ENCODE measurements at regions not wholly inside any gene's neighbourhood (a gene's known extent, or its start where the extent isn't known, plus 50 kb on each side); places are given as distances from the start of the nearest gene placed in this dataset.

- intact Hi-C loops (cut with DNase I) = no loop called here
- no peaks in the 10 kb centered on the region for H3K27me3 ChIP-seq
- H3K27ac ChIP-seq = no peak overlapping the region
- no peak overlapping the region for H3K4me3 ChIP-seq
- no peaks in the 10 kb centered on the region for H3K9me3 ChIP-seq
- no peaks in the 10 kb centered on the region for H3K4me1 ChIP-seq
- no peaks in the 10 kb centered on the region for H3K36me3 ChIP-seq
- WGBS, 2 donors = 24 to 27% methylated on average over 2 of the region's 2 CpGs
- no peak for TF ChIP-seq POLR2A (IDR thresholded peaks at IDR 0.05)
- TF ChIP-seq, protein P1, sequence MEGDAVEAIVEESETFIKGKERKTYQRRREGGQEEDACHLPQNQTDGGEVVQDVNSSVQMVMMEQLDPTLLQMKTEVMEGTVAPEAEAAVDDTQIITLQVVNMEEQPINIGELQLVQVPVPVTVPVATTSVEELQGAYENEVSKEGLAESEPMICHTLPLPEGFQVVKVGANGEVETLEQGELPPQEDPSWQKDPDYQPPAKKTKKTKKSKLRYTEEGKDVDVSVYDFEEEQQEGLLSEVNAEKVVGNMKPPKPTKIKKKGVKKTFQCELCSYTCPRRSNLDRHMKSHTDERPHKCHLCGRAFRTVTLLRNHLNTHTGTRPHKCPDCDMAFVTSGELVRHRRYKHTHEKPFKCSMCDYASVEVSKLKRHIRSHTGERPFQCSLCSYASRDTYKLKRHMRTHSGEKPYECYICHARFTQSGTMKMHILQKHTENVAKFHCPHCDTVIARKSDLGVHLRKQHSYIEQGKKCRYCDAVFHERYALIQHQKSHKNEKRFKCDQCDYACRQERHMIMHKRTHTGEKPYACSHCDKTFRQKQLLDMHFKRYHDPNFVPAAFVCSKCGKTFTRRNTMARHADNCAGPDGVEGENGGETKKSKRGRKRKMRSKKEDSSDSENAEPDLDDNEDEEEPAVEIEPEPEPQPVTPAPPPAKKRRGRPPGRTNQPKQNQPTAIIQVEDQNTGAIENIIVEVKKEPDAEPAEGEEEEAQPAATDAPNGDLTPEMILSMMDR (IDR thresholded peaks at IDR 0.05) = no peak
- DNase-seq = no peak
These were observed 351.8 kb downstream of the ZIC1 start for GRCh38 chr3:147760941-147761340.

DNA sequence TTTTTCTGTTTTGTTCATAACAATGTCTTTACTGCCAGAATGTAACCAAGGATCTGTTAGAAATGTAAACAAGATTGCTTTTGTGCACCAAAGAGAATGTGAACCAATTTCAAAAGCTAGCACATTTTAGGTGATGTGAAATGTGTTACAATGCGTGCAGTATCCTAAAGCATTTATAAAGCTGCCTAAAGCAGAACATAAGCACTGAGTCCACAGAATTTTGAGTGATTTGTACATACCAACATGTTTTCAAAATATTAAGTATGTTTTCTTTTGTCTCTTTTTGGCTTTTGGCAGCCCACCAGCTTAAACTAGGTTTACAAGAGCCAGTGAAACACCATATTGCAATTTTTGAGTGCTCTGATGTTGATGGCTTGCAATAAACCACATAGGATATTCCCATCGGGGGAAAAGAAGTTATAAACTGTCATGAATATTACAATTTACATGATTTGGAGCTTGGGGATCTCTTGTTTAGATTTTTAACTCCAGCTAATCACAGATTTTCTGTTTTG is 364.0 kb downstream of the ZIC1 start:
- Histone ChIP-seq H3K4me1 (no peaks in the 10 kb centered on the region), H3K4me3 (no peak overlapping the region), H3K36me3 (no peaks in the 10 kb centered on the region), H3K27ac (no peak overlapping the region), H3K9me3 (no peaks in the 10 kb centered on the region), H3K27me3 (no peaks in the 10 kb centered on the region)
- DNase-seq = no peak
- intact Hi-C loops (cut with DNase I) = no loop called here
- 39 to 43% methylated on average over 2 of the region's 2 CpGs for WGBS, 2 donors
- TF ChIP-seq, protein P1 (IDR thresholded peaks at IDR 0.05) = no peak
- no peak for TF ChIP-seq POLR2A (IDR thresholded peaks at IDR 0.05)

DNA sequence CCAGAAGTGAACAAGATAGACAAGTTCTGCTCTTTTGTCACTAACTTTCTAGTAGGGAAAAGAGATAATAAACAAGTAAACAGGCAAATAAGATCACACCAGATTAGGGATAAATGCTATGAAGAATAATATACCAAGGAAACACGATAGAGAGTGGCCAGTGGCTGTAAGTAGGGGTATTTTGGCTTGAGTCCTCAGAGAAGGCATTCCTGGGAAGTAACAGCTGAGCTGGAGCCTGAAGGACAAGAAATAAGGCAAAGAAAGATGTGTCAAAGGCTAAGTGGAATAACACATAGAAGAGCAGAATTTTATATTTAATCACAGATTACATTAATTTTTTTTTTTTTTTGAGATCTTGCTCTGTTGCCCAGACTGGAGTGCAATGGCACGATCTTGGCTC is 366.2 kb downstream of the ZIC1 start:
- 60% methylated on average over 2 of the region's 2 CpGs for WGBS, 2 donors

DNA sequence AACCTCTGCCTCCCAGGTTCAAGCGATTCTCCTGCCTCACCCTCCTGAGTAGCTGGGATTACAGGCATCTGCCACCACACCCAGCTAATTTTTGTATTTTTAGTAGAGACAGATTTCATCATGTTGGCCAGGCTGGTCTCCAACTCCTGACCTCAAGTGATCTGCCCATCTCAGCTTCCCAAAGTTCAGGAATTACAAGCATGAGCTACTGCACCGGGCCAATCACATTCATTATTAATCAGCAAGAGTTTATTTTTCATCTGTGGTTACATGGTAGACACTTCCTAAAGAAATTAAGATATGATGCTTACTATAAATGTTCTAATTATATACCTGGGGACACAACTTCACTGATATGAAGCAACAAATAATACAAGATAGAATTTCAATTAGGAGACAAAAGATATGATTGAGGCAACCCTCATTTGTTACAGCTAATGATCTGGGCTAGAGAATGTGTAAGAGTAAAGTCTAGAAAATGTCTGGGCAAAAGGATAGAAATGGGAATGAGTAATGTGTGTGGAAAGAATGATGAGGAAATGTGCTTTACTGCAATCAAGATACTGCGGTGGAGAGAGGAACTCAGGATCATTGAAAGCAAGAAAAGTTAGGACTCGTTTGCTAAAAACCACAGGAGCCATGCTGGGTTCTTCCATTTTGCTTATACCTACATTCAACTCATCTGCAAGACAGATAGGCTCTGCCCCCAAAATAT is 366.8 kb downstream of the ZIC1 start:
- no peaks in the 10 kb centered on the region for H3K27me3 ChIP-seq
- H3K36me3 ChIP-seq = no peaks in the 10 kb centered on the region
- no peak overlapping the region for H3K4me3 ChIP-seq
- TF ChIP-seq, protein P1 (IDR thresholded peaks at IDR 0.05) = no peak
- TF ChIP-seq POLR2A (IDR thresholded peaks at IDR 0.05) = no peak
- DNase-seq = no peak
- intact Hi-C loops (cut with DNase I) = no loop called here
- H3K4me1 ChIP-seq = no peaks in the 10 kb centered on the region
- H3K9me3 ChIP-seq = no peaks in the 10 kb centered on the region
- H3K27ac ChIP-seq = no peak overlapping the region
- 69 to 72% methylated on average over 4 of the region's 4 CpGs for WGBS, 2 donors

More for the DNA sequence above, 366.2 kb downstream of the ZIC1 start:
- TF ChIP-seq, protein P1 (IDR thresholded peaks at IDR 0.05) = no peak
- TF ChIP-seq POLR2A (IDR thresholded peaks at IDR 0.05) = no peak
- intact Hi-C loops (cut with DNase I) = no loop called here
- no peaks in the 10 kb centered on the region for H3K9me3 ChIP-seq
- no peaks in the 10 kb centered on the region for H3K27me3 ChIP-seq
- H3K36me3 ChIP-seq = no peaks in the 10 kb centered on the region
- no peak overlapping the region for H3K27ac ChIP-seq
- no peak for DNase-seq
- no peaks in the 10 kb centered on the region for H3K4me1 ChIP-seq
- H3K4me3 ChIP-seq = no peak overlapping the region

GRCh38 chr3:147793841-147794240 is 384.7 kb downstream of the ZIC1 start:
- no peak overlapping the region for H3K4me3 ChIP-seq
- no peaks in the 10 kb centered on the region for H3K36me3 ChIP-seq
- intact Hi-C loops (cut with DNase I) = no loop called here
- TF ChIP-seq, protein P1 (IDR thresholded peaks at IDR 0.05) = no peak
- TF ChIP-seq POLR2A (IDR thresholded peaks at IDR 0.05) = no peak
- H3K27ac ChIP-seq = no peak overlapping the region
- no peak for DNase-seq
- no peaks in the 10 kb centered on the region for H3K4me1 ChIP-seq
- WGBS, 2 donors = 38 to 40% methylated on average over 2 of the region's 2 CpGs
- no peaks in the 10 kb centered on the region for H3K27me3 ChIP-seq
- H3K9me3 ChIP-seq = no peaks in the 10 kb centered on the region

Data from esophagus squamous epithelium (tissue), 5 donors.